ENCODE measurements at regions not wholly inside any gene's neighbourhood (a gene's known extent, or its start where the extent isn't known, plus 50 kb on each side); places are given as distances from the start of the nearest gene placed in this dataset.

GRCh38 chr9:1115370-1115769, 65.2 kb downstream of the DMRT2 start:
- Histone ChIP-seq H3K36me3 (no peaks in the 10 kb centered on the region), H3K4me3 (no peak overlapping the region), H3K27ac (no peak overlapping the region), H3K4me1 (replicated peaks) (no peaks in the 10 kb centered on the region), H3K27me3 (replicated peaks) (no peaks in the 10 kb centered on the region), H3K9me3 (replicated peaks) (no peaks in the 10 kb centered on the region)
- no peak for DNase-seq (ENCODE audit: low read depth in 1 of 2, low spot score in 2 of 2)

GRCh38 chr9:1117439-1117838, 67.3 kb downstream of the DMRT2 start:
- H3K4me1 ChIP-seq (replicated peaks): no peaks in the 10 kb centered on the region
- DNase-seq (ENCODE audit: low read depth in 1 of 2, low spot score in 2 of 2): no peak
- H3K9me3 ChIP-seq (replicated peaks): no peaks in the 10 kb centered on the region
- H3K27me3 ChIP-seq (replicated peaks): no peaks in the 10 kb centered on the region
- no peak overlapping the region for H3K27ac ChIP-seq
- H3K4me3 ChIP-seq: no peak overlapping the region
- no peaks in the 10 kb centered on the region for H3K36me3 ChIP-seq

- Histone ChIP-seq H3K4me3 (no peak overlapping the region), H3K27ac (no peak overlapping the region), H3K4me1 (replicated peaks) (no peaks in the 10 kb centered on the region), H3K36me3 (no peaks in the 10 kb centered on the region), H3K27me3 (replicated peaks) (no peaks in the 10 kb centered on the region), H3K9me3 (replicated peaks) (no peaks in the 10 kb centered on the region)
- DNase-seq (ENCODE audit: low read depth in 1 of 2, low spot score in 2 of 2): no peak
These were observed 70.5 kb downstream of the DMRT2 start for GRCh38 chr9:1120500-1121165.

- H3K27me3 ChIP-seq (replicated peaks): no peaks in the 10 kb centered on the region
- H3K4me3 ChIP-seq: no peak overlapping the region
- H3K27ac ChIP-seq: no peak overlapping the region
- no peaks in the 10 kb centered on the region for H3K36me3 ChIP-seq
- H3K4me1 ChIP-seq (replicated peaks): no peaks in the 10 kb centered on the region
- DNase-seq (ENCODE audit: low read depth in 1 of 2, low spot score in 2 of 2): no peak
- H3K9me3 ChIP-seq (replicated peaks): no peaks in the 10 kb centered on the region
These were observed 75.6 kb downstream of the DMRT2 start for GRCh38 chr9:1125741-1126140.

- no peak overlapping the region for H3K27ac ChIP-seq
- H3K4me3 ChIP-seq: no peak overlapping the region
- H3K36me3 ChIP-seq: no peaks in the 10 kb centered on the region
- no peak for DNase-seq (ENCODE audit: low read depth in 1 of 2, low spot score in 2 of 2)
- H3K27me3 ChIP-seq (replicated peaks): no peaks in the 10 kb centered on the region
- H3K4me1 ChIP-seq (replicated peaks): no peaks in the 10 kb centered on the region
- no peaks in the 10 kb centered on the region for H3K9me3 ChIP-seq (replicated peaks)
These were observed 77.9 kb downstream of the DMRT2 start for GRCh38 chr9:1128046-1128445.

GRCh38 chr9:1129382-1129781, 79.2 kb downstream of the DMRT2 start:
- Histone ChIP-seq H3K4me1 (replicated peaks) (no peaks in the 10 kb centered on the region), H3K36me3 (no peaks in the 10 kb centered on the region), H3K27ac (no peak overlapping the region), H3K4me3 (no peak overlapping the region), H3K27me3 (replicated peaks) (no peaks in the 10 kb centered on the region), H3K9me3 (replicated peaks) (no peaks in the 10 kb centered on the region)
- DNase-seq (ENCODE audit: low read depth in 1 of 2, low spot score in 2 of 2): no peak

- no peak for DNase-seq (ENCODE audit: low read depth in 1 of 2, low spot score in 2 of 2)
- no peak overlapping the region for H3K27ac ChIP-seq
These were observed 89.9 kb downstream of the DMRT2 start for GRCh38 chr9:1140057-1140456.

GRCh38 chr9:1151691-1152090, 101.5 kb downstream of the DMRT2 start:
- H3K4me1 ChIP-seq (replicated peaks): no peaks in the 10 kb centered on the region
- no peak overlapping the region for H3K4me3 ChIP-seq
- H3K27ac ChIP-seq: no peak overlapping the region
- H3K9me3 ChIP-seq (replicated peaks): no peaks in the 10 kb centered on the region
- DNase-seq (ENCODE audit: low read depth in 1 of 2, low spot score in 2 of 2): no peak
- no peaks in the 10 kb centered on the region for H3K27me3 ChIP-seq (replicated peaks)
- H3K36me3 ChIP-seq: no peaks in the 10 kb centered on the region

More at GRCh38 chr9:1140057-1140456, 89.9 kb downstream of the DMRT2 start:
- Histone ChIP-seq H3K4me3 (no peak overlapping the region), H3K9me3 (replicated peaks) (no peaks in the 10 kb centered on the region), H3K4me1 (replicated peaks) (no peaks in the 10 kb centered on the region), H3K36me3 (no peaks in the 10 kb centered on the region), H3K27me3 (replicated peaks) (no peaks in the 10 kb centered on the region)

GRCh38 chr9:1152171-1152570, 102.0 kb downstream of the DMRT2 start:
- Histone ChIP-seq H3K4me1 (replicated peaks) (no peaks in the 10 kb centered on the region), H3K36me3 (no peaks in the 10 kb centered on the region), H3K4me3 (no peak overlapping the region), H3K27me3 (replicated peaks) (no peaks in the 10 kb centered on the region), H3K9me3 (replicated peaks) (no peaks in the 10 kb centered on the region), H3K27ac (no peak overlapping the region)
- no peak for DNase-seq (ENCODE audit: low read depth in 1 of 2, low spot score in 2 of 2)

- H3K36me3 ChIP-seq: no peaks in the 10 kb centered on the region
- no peaks in the 10 kb centered on the region for H3K4me1 ChIP-seq (replicated peaks)
- DNase-seq (ENCODE audit: low read depth in 1 of 2, low spot score in 2 of 2): no peak
- H3K27me3 ChIP-seq (replicated peaks): no peaks in the 10 kb centered on the region
- H3K27ac ChIP-seq: no peak overlapping the region
- H3K4me3 ChIP-seq: no peak overlapping the region
- no peaks in the 10 kb centered on the region for H3K9me3 ChIP-seq (replicated peaks)
These were observed 104.6 kb downstream of the DMRT2 start for GRCh38 chr9:1154739-1155138.

- H3K36me3 ChIP-seq: no peaks in the 10 kb centered on the region
- H3K27me3 ChIP-seq (replicated peaks): no peaks in the 10 kb centered on the region
- no peak overlapping the region for H3K4me3 ChIP-seq
- no peak for DNase-seq (ENCODE audit: low read depth in 1 of 2, low spot score in 2 of 2)
- no peaks in the 10 kb centered on the region for H3K4me1 ChIP-seq (replicated peaks)
- no peak overlapping the region for H3K27ac ChIP-seq
- H3K9me3 ChIP-seq (replicated peaks): no peaks in the 10 kb centered on the region
These were observed 105.4 kb downstream of the DMRT2 start for GRCh38 chr9:1155602-1156001.

GRCh38 chr9:1156794-1157550, 106.8 kb downstream of the DMRT2 start:
- no peaks in the 10 kb centered on the region for H3K9me3 ChIP-seq (replicated peaks)
- no peak overlapping the region for H3K4me3 ChIP-seq
- H3K27ac ChIP-seq: no peak overlapping the region
- no peaks in the 10 kb centered on the region for H3K27me3 ChIP-seq (replicated peaks)
- DNase-seq (ENCODE audit: low read depth in 1 of 2, low spot score in 2 of 2): no peak
- no peaks in the 10 kb centered on the region for H3K4me1 ChIP-seq (replicated peaks)
- no peaks in the 10 kb centered on the region for H3K36me3 ChIP-seq

GRCh38 chr9:1157836-1158235, 107.7 kb downstream of the DMRT2 start:
- Histone ChIP-seq H3K27ac (no peak overlapping the region), H3K4me3 (no peak overlapping the region), H3K9me3 (replicated peaks) (no peaks in the 10 kb centered on the region), H3K36me3 (no peaks in the 10 kb centered on the region), H3K27me3 (replicated peaks) (no peaks in the 10 kb centered on the region), H3K4me1 (replicated peaks) (no peaks in the 10 kb centered on the region)
- no peak for DNase-seq (ENCODE audit: low read depth in 1 of 2, low spot score in 2 of 2)

- Histone ChIP-seq H3K4me3 (no peak overlapping the region), H3K36me3 (no peaks in the 10 kb centered on the region), H3K9me3 (replicated peaks) (no peaks in the 10 kb centered on the region), H3K27me3 (replicated peaks) (no peaks in the 10 kb centered on the region), H3K4me1 (replicated peaks) (no peaks in the 10 kb centered on the region), H3K27ac (no peak overlapping the region)
- DNase-seq (ENCODE audit: low read depth in 1 of 2, low spot score in 2 of 2): no peak
These were observed 120.8 kb downstream of the DMRT2 start for GRCh38 chr9:1170918-1171317.

Measured in SJSA1 (cell line).